ENCODE measurements at regions not wholly inside any gene's neighbourhood (a gene's known extent, or its start where the extent isn't known, plus 50 kb on each side); places are given as distances from the start of the nearest gene placed in this dataset.

- DNase-seq = no peak
These were observed 271.6 kb upstream of the ZPLD1 start for GRCh38 chr3:102163039-102163817.

GRCh38 chr3:102163818-102164154 is 271.0 kb upstream of the ZPLD1 start:
- DNase-seq = no peak

GRCh38 chr3:102165367-102165766 is 269.4 kb upstream of the ZPLD1 start:
- DNase-seq = no peak

GRCh38 chr3:102169915-102170479 is 264.8 kb upstream of the ZPLD1 start:
- no peak for DNase-seq

GRCh38 chr3:102170545-102170944 is 264.3 kb upstream of the ZPLD1 start:
- no peak for DNase-seq

GRCh38 chr3:102174312-102174712 is 260.5 kb upstream of the ZPLD1 start:
- no peak for DNase-seq

- DNase-seq = no peak
These were observed 259.9 kb upstream of the ZPLD1 start for GRCh38 chr3:102174832-102175374.

- peak; percentile 76 for DNase-seq
These were observed 258.3 kb upstream of the ZPLD1 start for GRCh38 chr3:102176333-102177050.

- no peak for DNase-seq
These were observed 257.6 kb upstream of the ZPLD1 start for GRCh38 chr3:102177075-102177755.

GRCh38 chr3:102178817-102179216 is 256.0 kb upstream of the ZPLD1 start:
- DNase-seq = no peak

GRCh38 chr3:102179326-102180177 is 255.3 kb upstream of the ZPLD1 start:
- no peak for DNase-seq

- peak; percentile 10 for DNase-seq
These were observed 254.4 kb upstream of the ZPLD1 start for GRCh38 chr3:102180280-102180931.

- DNase-seq = no peak
These were observed 253.5 kb upstream of the ZPLD1 start for GRCh38 chr3:102181175-102181920.

GRCh38 chr3:102182162-102182561 is 252.7 kb upstream of the ZPLD1 start:
- DNase-seq = no peak

GRCh38 chr3:102183186-102183585 is 251.6 kb upstream of the ZPLD1 start:
- no peak for DNase-seq

GRCh38 chr3:102183623-102184022 is 251.2 kb upstream of the ZPLD1 start:
- no peak for DNase-seq

GRCh38 chr3:102189541-102189940 is 245.3 kb upstream of the ZPLD1 start:
- peak; percentile 18 for DNase-seq

- no peak for DNase-seq
These were observed 244.7 kb upstream of the ZPLD1 start for GRCh38 chr3:102189956-102190723.

GRCh38 chr3:102192575-102192974 is 242.2 kb upstream of the ZPLD1 start:
- no peak for DNase-seq

- peak; percentile 53 for DNase-seq
These were observed 241.6 kb upstream of the ZPLD1 start for GRCh38 chr3:102193255-102193654.

Data from MV-4-11 (cell line).